GM19468 (cell line): ENCODE measurements at regions not wholly inside any gene's neighbourhood (a gene's known extent, or its start where the extent isn't known, plus 50 kb on each side); places are given as distances from the start of the nearest gene placed in this dataset.

Experiments used
- ATAC-seq: cut with Tn5 transposase; IDR thresholded peaks from one replicate; pipeline ENCODE4 v1.9.1; 2021; ENCODE audit warnings: mild to moderate bottlenecking, moderate library complexity, moderate number of reproducible peaks; ENCODE audit not compliant: unreplicated experiment; ENCODE audit errors: extremely low read depth

- no peak for ATAC-seq
These were observed 230.5 kb downstream of the LACC1 start for GRCh38 chr13:44110091-44110621.

- no peak for ATAC-seq
These were observed 232.0 kb downstream of the LACC1 start for GRCh38 chr13:44111701-44112100.

GRCh38 chr13:44112700-44113329, 233.1 kb downstream of the LACC1 start:
- no peak for ATAC-seq

GRCh38 chr13:44116562-44117332, 237.0 kb downstream of the LACC1 start:
- no peak for ATAC-seq

- no peak for ATAC-seq
These were observed 237.6 kb downstream of the LACC1 start for GRCh38 chr13:44117351-44117750.

- no peak for ATAC-seq
These were observed 238.1 kb downstream of the LACC1 start for GRCh38 chr13:44117816-44118215.

- ATAC-seq: no peak
These were observed 239.2 kb downstream of the LACC1 start for GRCh38 chr13:44118881-44119280.

- no peak for ATAC-seq
These were observed 240.3 kb downstream of the LACC1 start for GRCh38 chr13:44120043-44120442.

GRCh38 chr13:44120849-44121755, 241.4 kb downstream of the LACC1 start:
- no peak for ATAC-seq

- ATAC-seq: no peak
These were observed 244.6 kb downstream of the LACC1 start for GRCh38 chr13:44124352-44124751.

- no peak for ATAC-seq
These were observed 246.3 kb downstream of the LACC1 start for GRCh38 chr13:44125943-44126469.

- no peak for ATAC-seq
These were observed 245.0 kb upstream of the SERP2 start for GRCh38 chr13:44128552-44129001.

- no peak for ATAC-seq
These were observed 244.2 kb upstream of the SERP2 start for GRCh38 chr13:44129418-44129817.

- no peak for ATAC-seq
These were observed 242.5 kb upstream of the SERP2 start for GRCh38 chr13:44131069-44131614.

- ATAC-seq: no peak
These were observed 240.9 kb upstream of the SERP2 start for GRCh38 chr13:44132710-44133109.

- no peak for ATAC-seq
These were observed 240.0 kb upstream of the SERP2 start for GRCh38 chr13:44133626-44134025.

- ATAC-seq: no peak
These were observed 238.1 kb upstream of the SERP2 start for GRCh38 chr13:44135566-44135965.

GRCh38 chr13:44136696-44137268, 236.8 kb upstream of the SERP2 start:
- no peak for ATAC-seq

- no peak for ATAC-seq
These were observed 236.2 kb upstream of the SERP2 start for GRCh38 chr13:44137466-44137865.

GRCh38 chr13:44140146-44140545, 233.5 kb upstream of the SERP2 start:
- no peak for ATAC-seq
